CD4-positive, alpha-beta T cell (primary cell): ENCODE measurements at regions not wholly inside any gene's neighbourhood (a gene's known extent, or its start where the extent isn't known, plus 50 kb on each side); places are given as distances from the start of the nearest gene placed in this dataset.

Experiments used
- ATAC-seq: fragments of 200-7000 bp; cut with Tn5 transposase; one replicate; pipeline ENCODE4 v1.10.0; 2022; ENCODE audit warnings: mild to moderate bottlenecking; ENCODE audit not compliant: poor library complexity
- CTCF ChIA-PET: fragments of 350-600 bp; sonication (Branson Sonifier 250); formaldehyde crosslinking; loops from one replicate; lab custom pipeline; 2021; ENCODE audit warnings: antibody characterized with exemption, inconsistent platforms; lab: Charles Lee
- POLR2A ChIA-PET: fragments of 350-600 bp; sonication (Branson Sonifier 250); formaldehyde crosslinking; loops from one replicate; lab custom pipeline; 2021; ENCODE audit warnings: antibody characterized with exemption, inconsistent platforms; lab: Charles Lee
- DNase-seq, 14 experiments: peaks; one replicate each; pipeline ENCODE4 v3.0.0-alpha.2; 2013 to 2020; ENCODE audit warnings: mixed read lengths in 2 of 14
- H3K27ac ChIP-seq, 2 donors: one replicate each; pipeline versions ENCODE4 v1.5.1 to v1.7.0; 2013; ENCODE audit warnings: low read length in 2 of 2, low read depth in 1 of 2, mild to moderate bottlenecking in 1 of 2
- H3K27me3 ChIP-seq, 2 experiments: 1 replicate in 1 of 2; 2 replicates in 1 of 2; pipeline versions ENCODE4 v1.6.1 to v1.7.0; 2013; ENCODE audit warnings: low read length in 2 of 2, control low read depth in 1 of 2, mild to moderate bottlenecking in 1 of 2, moderate library complexity in 1 of 2; ENCODE audit not compliant: insufficient read depth in 2 of 2, control insufficient read depth in 1 of 2
- H3K36me3 ChIP-seq: one replicate; pipeline ENCODE4 v1.6.1; 2013; ENCODE audit warnings: low read length, control low read depth; ENCODE audit not compliant: insufficient read depth
- H3K4me1 ChIP-seq: one replicate; pipeline ENCODE4 v1.6.1; 2013; ENCODE audit warnings: low read length, control low read depth; ENCODE audit not compliant: insufficient read depth
- H3K4me3 ChIP-seq: one replicate; pipeline ENCODE4 v1.5.1; 2013; ENCODE audit warnings: mild to moderate bottlenecking, low read length, moderate library complexity
- H3K9me3 ChIP-seq, 2 experiments: 1 replicate in 1 of 2; 2 replicates in 1 of 2; pipeline versions ENCODE4 v1.6.1 to v1.7.0; 2013; ENCODE audit warnings: low read length in 2 of 2, mild to moderate bottlenecking in 2 of 2, control low read depth in 1 of 2, moderate library complexity in 1 of 2; ENCODE audit not compliant: control insufficient read depth in 1 of 2, insufficient read depth in 1 of 2
- H3K27ac Mint-ChIP-seq: one replicate; pipeline ENCODE4 v1.8.0; 2020; ENCODE audit warnings: mixed read lengths
- H3K27me3 Mint-ChIP-seq: one replicate; pipeline ENCODE4 v1.8.0; 2021; ENCODE audit warnings: mixed read lengths
- H3K36me3 Mint-ChIP-seq: one replicate; pipeline ENCODE4 v1.8.0; 2021; ENCODE audit warnings: low read depth, mixed read lengths
- H3K4me1 Mint-ChIP-seq: one replicate; pipeline ENCODE4 v1.8.0; 2021; ENCODE audit warnings: low read depth, mixed read lengths
- H3K4me3 Mint-ChIP-seq: one replicate; pipeline ENCODE4 v1.8.0; 2020; ENCODE audit warnings: mild to moderate bottlenecking, mixed read lengths
- H3K9me3 Mint-ChIP-seq: one replicate; pipeline ENCODE4 v1.8.0; 2020; ENCODE audit warnings: mixed read lengths
- CTCF ChIP-seq: fragments of 200-600 bp; IDR thresholded peaks from one replicate; pipeline ENCODE4 v1.8.0; 2022; ENCODE audit warnings: antibody characterized with exemption, mild to moderate bottlenecking
- intact Hi-C, 2 experiments: fragments of 100-400 bp; cut with DNase I in 1 of 2; cut with micrococcal nuclease in 1 of 2; formaldehyde crosslinking; loops; one replicate each; pipeline versions ENCODE4 v1.15.1 to v1.9.0; 2023 to 2025; cut with DNase I, micrococcal nuclease

- H3K4me1 ChIP-seq, result no peaks in the 10 kb centered on the region
- POLR2A ChIA-PET, result interaction anchor here (0.7 kb wide), 1 partner anchor 75 kb away, joined by 3 read pairs; no protein-coding TSS in a partner anchor
- DNase-seq (no peak), ATAC-seq (no peak)
- no peaks in the 10 kb centered on the region for H3K36me3 ChIP-seq
- Mint-ChIP-seq H3K36me3 (no peaks in the 10 kb centered on the region), H3K4me1 (peaks cover 9% of the 10 kb centered on the region), H3K4me3 (no peak overlapping the region), H3K9me3 (no peaks in the 10 kb centered on the region), H3K27me3 (no peaks in the 10 kb centered on the region), H3K27ac (no peak overlapping the region)
- no peak overlapping the region for H3K27ac ChIP-seq
- intact Hi-C loops, result no loop called here
- CTCF ChIA-PET, result no interaction called here
- no peak for TF ChIP-seq CTCF
- H3K9me3 ChIP-seq, result no peaks in the 10 kb centered on the region
- H3K27me3 ChIP-seq, result no peaks in the 10 kb centered on the region
- no peak overlapping the region for H3K4me3 ChIP-seq
These were observed 342.4 kb downstream of the TNS1 start for GRCh38 chr2:217660423-217660822.

GRCh38 chr2:217658806-217659205, 344.0 kb downstream of the TNS1 start:
- H3K4me1 Mint-ChIP-seq, result peaks cover 9% of the 10 kb centered on the region
- H3K27me3 Mint-ChIP-seq, result no peaks in the 10 kb centered on the region
- Histone ChIP-seq H3K9me3 (no peaks in the 10 kb centered on the region), H3K4me3 (no peak overlapping the region), H3K36me3 (no peaks in the 10 kb centered on the region), H3K27ac (no peak overlapping the region), H3K4me1 (no peaks in the 10 kb centered on the region), H3K27me3 (no peaks in the 10 kb centered on the region)
- no peaks in the 10 kb centered on the region for H3K9me3 Mint-ChIP-seq
- DNase-seq, result no peak
- H3K27ac Mint-ChIP-seq, result no peak overlapping the region
- ChIA-PET POLR2A (no interaction called here), CTCF (no interaction called here)
- intact Hi-C loops, result no loop called here
- no peak overlapping the region for H3K4me3 Mint-ChIP-seq
- H3K36me3 Mint-ChIP-seq, result no peaks in the 10 kb centered on the region
- ATAC-seq, result no peak
- no peak for TF ChIP-seq CTCF

GRCh38 chr2:217657252-217657651, 345.5 kb downstream of the TNS1 start:
- ChIA-PET CTCF (no interaction called here), POLR2A (no interaction called here)
- Histone ChIP-seq H3K4me1 (no peaks in the 10 kb centered on the region), H3K36me3 (no peaks in the 10 kb centered on the region), H3K27me3 (no peaks in the 10 kb centered on the region), H3K4me3 (no peak overlapping the region), H3K27ac (no peak overlapping the region), H3K9me3 (no peaks in the 10 kb centered on the region)
- intact Hi-C loops, result no loop called here
- no peak for TF ChIP-seq CTCF
- Mint-ChIP-seq H3K27me3 (no peaks in the 10 kb centered on the region), H3K4me3 (no peak overlapping the region), H3K4me1 (peaks cover 9% of the 10 kb centered on the region), H3K9me3 (no peaks in the 10 kb centered on the region), H3K36me3 (no peaks in the 10 kb centered on the region), H3K27ac (no peak overlapping the region)
- no peak for ATAC-seq
- no peak for DNase-seq
